Thyroid gland (tissue), 4 donors: ENCODE measurements at regions not wholly inside any gene's neighbourhood (a gene's known extent, or its start where the extent isn't known, plus 50 kb on each side); places are given as distances from the start of the nearest gene placed in this dataset.

Experiments used
- DNase-seq, 2 donors: peaks; one replicate each; pipeline ENCODE4 v3.0.0-alpha.2; 2019
- H3K27ac ChIP-seq, 3 donors: fragments of 200-600 bp; sonication (generic); 1 replicate in 2 of 3; 2 replicates in 1 of 3; pipeline ENCODE4 v1.5.1; 2016 to 2019; ENCODE audit warnings: mild to moderate bottlenecking in 1 of 3, moderate library complexity in 1 of 3
- H3K27me3 ChIP-seq: fragments of 200-600 bp; sonication (generic); one replicate; pipeline ENCODE4 v1.5.1; 2019
- H3K36me3 ChIP-seq, 2 donors: fragments of 200-600 bp; sonication (generic); one replicate each; pipeline ENCODE4 v1.5.1; 2016 to 2019
- H3K4me1 ChIP-seq, 2 donors: fragments of 200-600 bp; sonication (generic); one replicate each; pipeline ENCODE4 v1.5.1; 2017 to 2019
- H3K4me3 ChIP-seq, 3 donors: fragments of 200-600 bp; sonication (generic); replicated peaks in 1 of 3; 1 replicate in 2 of 3; 2 replicates in 1 of 3; pipeline ENCODE4 v1.5.1; 2016; ENCODE audit warnings: mild to moderate bottlenecking in 1 of 3
- H3K9me3 ChIP-seq: fragments of 200-600 bp; sonication (generic); one replicate; pipeline ENCODE4 v1.5.1; 2017
- POLR2A ChIP-seq, 2 donors: fragments of 450-650 bp; IDR thresholded peaks; one replicate each; pipeline ENCODE4 v1.6.1; 2017; ENCODE audit warnings: antibody characterized with exemption in 2 of 2, mild to moderate bottlenecking in 2 of 2, moderate library complexity in 1 of 2
- WGBS, 2 donors: methylation state at CpG; one replicate each; pipeline ENCODE4 v1.1.5; 2017; 5-methylcytosine and 5-hydroxymethylcytosine counted together
- intact Hi-C: fragments of 100-400 bp; cut with DNase I; formaldehyde crosslinking; loops from one replicate; pipeline ENCODE4 v1.15.1; 2023
- TF ChIP-seq, protein P1 (sequence below), 6 experiments: fragments of 200-600 bp in 3 of 6; fragments of 450-650 bp in 3 of 6; sonication (generic) in 3 of 6; IDR thresholded peaks; one replicate each; pipeline ENCODE4 v1.5.1; 2016 to 2019; ENCODE audit warnings: antibody characterized with exemption in 6 of 6, mild to moderate bottlenecking in 2 of 6, inconsistent platforms in 1 of 6, moderate library complexity in 1 of 6

DNA sequence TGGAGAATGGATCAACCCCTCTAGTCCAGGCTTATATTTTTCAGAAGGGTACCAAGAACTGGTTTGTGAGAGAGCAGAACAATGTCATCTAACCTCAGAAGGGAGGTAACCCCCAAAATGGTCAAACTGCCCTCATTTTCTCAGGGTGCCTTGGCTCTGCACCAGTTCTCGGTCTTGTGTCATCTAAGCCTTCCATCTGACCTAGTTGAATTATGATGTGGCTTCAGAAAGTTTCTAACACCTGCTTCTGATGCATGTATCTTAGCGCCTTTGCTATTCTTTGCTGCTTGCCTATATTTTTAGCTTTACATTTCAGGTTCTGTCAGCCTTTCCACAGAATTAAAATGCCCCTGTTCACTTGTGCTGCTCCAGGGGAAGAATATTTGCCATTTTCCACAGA lies 91.7 kb upstream of the E2F8 start:
- no peaks in the 10 kb centered on the region for H3K9me3 ChIP-seq
- no peak for DNase-seq
- no peak overlapping the region for H3K27ac ChIP-seq
- TF ChIP-seq, protein P1, sequence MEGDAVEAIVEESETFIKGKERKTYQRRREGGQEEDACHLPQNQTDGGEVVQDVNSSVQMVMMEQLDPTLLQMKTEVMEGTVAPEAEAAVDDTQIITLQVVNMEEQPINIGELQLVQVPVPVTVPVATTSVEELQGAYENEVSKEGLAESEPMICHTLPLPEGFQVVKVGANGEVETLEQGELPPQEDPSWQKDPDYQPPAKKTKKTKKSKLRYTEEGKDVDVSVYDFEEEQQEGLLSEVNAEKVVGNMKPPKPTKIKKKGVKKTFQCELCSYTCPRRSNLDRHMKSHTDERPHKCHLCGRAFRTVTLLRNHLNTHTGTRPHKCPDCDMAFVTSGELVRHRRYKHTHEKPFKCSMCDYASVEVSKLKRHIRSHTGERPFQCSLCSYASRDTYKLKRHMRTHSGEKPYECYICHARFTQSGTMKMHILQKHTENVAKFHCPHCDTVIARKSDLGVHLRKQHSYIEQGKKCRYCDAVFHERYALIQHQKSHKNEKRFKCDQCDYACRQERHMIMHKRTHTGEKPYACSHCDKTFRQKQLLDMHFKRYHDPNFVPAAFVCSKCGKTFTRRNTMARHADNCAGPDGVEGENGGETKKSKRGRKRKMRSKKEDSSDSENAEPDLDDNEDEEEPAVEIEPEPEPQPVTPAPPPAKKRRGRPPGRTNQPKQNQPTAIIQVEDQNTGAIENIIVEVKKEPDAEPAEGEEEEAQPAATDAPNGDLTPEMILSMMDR (IDR thresholded peaks at IDR 0.05) = no peak
- TF ChIP-seq POLR2A (IDR thresholded peaks at IDR 0.05) = no peak
- 96% methylated on average over 2 of the region's 2 CpGs for WGBS, 2 donors
- H3K27me3 ChIP-seq = no peaks in the 10 kb centered on the region
- intact Hi-C loops = no loop called here
- no peaks in the 10 kb centered on the region for H3K4me1 ChIP-seq
- no peaks in the 10 kb centered on the region for H3K36me3 ChIP-seq
- no peak overlapping the region for H3K4me3 ChIP-seq

DNA sequence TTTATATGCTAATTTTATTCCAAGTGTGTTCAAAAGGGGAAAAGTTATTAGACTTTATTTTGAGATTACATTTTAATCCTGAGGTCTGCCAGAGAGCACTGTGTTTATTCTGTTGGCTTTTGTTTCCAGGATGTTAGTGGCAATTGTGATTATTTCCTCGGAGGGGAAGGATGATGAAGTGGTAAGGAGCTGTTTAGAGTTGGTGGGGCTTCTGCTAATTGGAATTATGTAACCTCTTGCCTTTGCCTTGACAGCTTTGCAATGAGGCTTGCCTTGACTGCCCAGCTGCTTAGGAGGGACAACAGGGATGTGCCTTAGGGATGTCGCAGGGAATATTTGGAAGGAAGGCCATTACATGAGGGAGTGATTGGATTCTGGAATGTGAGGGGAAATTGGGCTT lies 89.7 kb upstream of the E2F8 start:
- Histone ChIP-seq H3K9me3 (no peaks in the 10 kb centered on the region), H3K27ac (no peak overlapping the region), H3K4me3 (no peak overlapping the region), H3K4me1 (no peaks in the 10 kb centered on the region), H3K27me3 (no peaks in the 10 kb centered on the region), H3K36me3 (no peaks in the 10 kb centered on the region)
- WGBS, 2 donors = 14 to 19% methylated on average over 2 of the region's 2 CpGs
- no peak for DNase-seq
- TF ChIP-seq, protein P1 (IDR thresholded peaks at IDR 0.05) = no peak
- TF ChIP-seq POLR2A (IDR thresholded peaks at IDR 0.05) = no peak
- intact Hi-C loops = no loop called here

DNA sequence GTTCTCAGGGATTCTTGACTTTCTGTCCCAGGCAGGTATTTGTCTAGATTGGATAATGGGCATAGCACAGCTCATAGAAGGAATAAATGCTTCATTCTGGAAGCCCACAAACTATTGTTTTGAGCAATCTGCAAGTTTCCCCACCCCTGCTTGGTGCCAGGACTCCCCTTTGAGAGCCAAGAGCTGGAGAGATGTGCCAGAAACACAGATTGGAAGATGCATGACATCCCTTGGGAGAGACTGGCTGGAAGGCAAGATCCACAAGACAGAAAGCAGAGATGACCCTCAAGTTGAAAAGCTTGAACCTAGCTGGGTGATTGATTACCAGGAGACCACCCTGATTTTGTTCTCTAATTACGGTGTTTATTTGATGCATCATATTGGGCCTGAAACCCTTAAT lies 89.2 kb upstream of the E2F8 start:
- TF ChIP-seq, protein P1 (IDR thresholded peaks at IDR 0.05) = no peak
- no peak for TF ChIP-seq POLR2A (IDR thresholded peaks at IDR 0.05)

DNA sequence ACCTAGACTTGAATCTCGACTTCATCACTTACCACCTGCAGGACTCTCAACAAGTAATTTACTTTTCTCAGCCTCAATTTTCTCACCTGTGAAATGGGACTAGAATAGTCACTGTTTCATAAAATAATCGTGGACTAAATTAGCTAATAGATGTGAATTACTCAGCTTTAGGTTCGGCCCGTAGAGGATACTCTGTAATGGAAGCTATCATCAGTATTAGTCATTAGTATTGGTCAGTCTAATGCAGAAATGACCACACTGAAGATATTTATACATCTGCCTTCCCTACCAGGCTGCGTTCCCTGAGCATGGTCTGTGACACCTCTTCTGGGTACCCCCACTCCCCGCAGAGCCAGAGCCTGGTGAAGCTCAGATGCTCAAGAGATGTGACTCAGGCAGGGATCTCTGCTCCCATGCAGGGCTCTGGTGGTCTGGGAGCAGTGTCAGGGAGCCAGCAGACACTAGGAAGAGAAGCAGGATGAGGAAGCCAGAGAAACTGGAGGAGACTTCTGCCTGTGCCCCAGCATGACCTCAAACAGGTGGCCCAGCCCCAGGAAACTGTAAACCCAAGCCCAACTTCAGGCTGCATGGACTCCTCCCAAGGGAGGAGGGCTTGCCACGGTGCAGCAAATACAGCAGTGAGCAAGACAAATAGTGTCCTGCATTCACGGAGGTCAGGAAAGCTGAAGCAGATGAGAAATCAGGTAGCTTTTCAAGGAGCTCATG lies 88.0 kb upstream of the E2F8 start:
- H3K4me1 ChIP-seq = no peaks in the 10 kb centered on the region
- TF ChIP-seq, protein P1 (IDR thresholded peaks at IDR 0.05) = no peak
- no peak for TF ChIP-seq POLR2A (IDR thresholded peaks at IDR 0.05)
- no peak overlapping the region for H3K4me3 ChIP-seq
- intact Hi-C loops = no loop called here
- H3K27me3 ChIP-seq = no peaks in the 10 kb centered on the region
- no peak overlapping the region for H3K27ac ChIP-seq
- 87 to 90% methylated on average over 6 to 8 of the region's 8 CpGs for WGBS, 2 donors
- H3K9me3 ChIP-seq = no peaks in the 10 kb centered on the region
- DNase-seq = no peak
- no peaks in the 10 kb centered on the region for H3K36me3 ChIP-seq

More for the DNA sequence above, 89.2 kb upstream of the E2F8 start:
- H3K36me3 ChIP-seq = no peaks in the 10 kb centered on the region
- no peak overlapping the region for H3K27ac ChIP-seq
- no peaks in the 10 kb centered on the region for H3K9me3 ChIP-seq
- no peaks in the 10 kb centered on the region for H3K4me1 ChIP-seq
- DNase-seq = no peak
- no peak overlapping the region for H3K4me3 ChIP-seq
- intact Hi-C loops = no loop called here
- no peaks in the 10 kb centered on the region for H3K27me3 ChIP-seq
- 85% methylated on average over 1 of the region's 1 CpG for WGBS, 2 donors

DNA sequence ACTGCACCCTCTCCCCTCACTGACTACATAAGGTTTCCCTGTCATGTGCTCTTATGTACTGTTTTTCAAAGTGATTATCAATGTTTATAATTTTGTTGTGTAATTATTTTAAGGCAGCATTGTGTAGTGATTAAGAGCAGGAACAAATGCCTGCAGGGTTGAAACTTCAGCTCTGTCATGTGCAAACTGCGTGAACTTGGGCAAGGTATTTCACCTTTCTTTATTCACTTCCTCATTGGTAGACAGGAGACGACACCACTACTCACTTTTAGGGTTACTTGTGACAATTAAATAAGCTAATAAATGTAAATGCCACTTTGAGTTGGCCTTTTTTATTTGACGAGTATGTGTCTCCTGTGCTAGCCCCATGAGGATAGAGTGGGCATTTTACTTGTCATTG lies 86.5 kb upstream of the E2F8 start:
- Histone ChIP-seq H3K4me3 (no peak overlapping the region), H3K36me3 (no peaks in the 10 kb centered on the region), H3K9me3 (no peaks in the 10 kb centered on the region), H3K4me1 (no peaks in the 10 kb centered on the region), H3K27me3 (no peaks in the 10 kb centered on the region), H3K27ac (no peak overlapping the region)
- no peak for DNase-seq
- intact Hi-C loops = no loop called here
- no peak for TF ChIP-seq POLR2A (IDR thresholded peaks at IDR 0.05)
- TF ChIP-seq, protein P1 (IDR thresholded peaks at IDR 0.05) = no peak
- WGBS, 2 donors = 94 to 95% methylated on average over 3 of the region's 3 CpGs
